ENCODE measurements at regions not wholly inside any gene's neighbourhood (a gene's known extent, or its start where the extent isn't known, plus 50 kb on each side); places are given as distances from the start of the nearest gene placed in this dataset.

- Mint-ChIP-seq H3K36me3 (ENCODE audit: insufficient read depth, unreplicated experiment) (no peaks in the 10 kb centered on the region), H3K27ac (ENCODE audit: low read depth, unreplicated experiment) (no peak overlapping the region), H3K4me3 (ENCODE audit: unreplicated experiment) (no peak overlapping the region), H3K27me3 (ENCODE audit: insufficient read depth, unreplicated experiment) (peaks cover 63% of the 10 kb centered on the region), H3K9me3 (ENCODE audit: unreplicated experiment) (peaks cover 15% of the 10 kb centered on the region), H3K4me1 (ENCODE audit: insufficient read depth, unreplicated experiment) (no peaks in the 10 kb centered on the region)
- TF ChIP-seq CTCF (IDR thresholded peaks at IDR 0.05; ENCODE audit: unreplicated experiment), result no peak
- intact Hi-C loops (cut with micrococcal nuclease), result no loop called here
- CTCF ChIA-PET, result no interaction called here
- no peak for DNase-seq (ENCODE audit: unreplicated experiment)
- no TSS peak for BruUV-seq (replicated peaks)
- POLR2A ChIA-PET, result interaction anchor here (0.6 kb wide), 1 partner anchor 29 kb away, joined by 3 read pairs; no protein-coding TSS in a partner anchor
Observed at GRCh38 chr13:57784633-57785032, 153.1 kb downstream of the PCDH17 start.

GRCh38 chr13:57787058-57787791 is 155.7 kb downstream of the PCDH17 start:
- Mint-ChIP-seq H3K9me3 (ENCODE audit: unreplicated experiment) (peaks cover 8% of the 10 kb centered on the region), H3K4me3 (ENCODE audit: unreplicated experiment) (no peak overlapping the region), H3K27me3 (ENCODE audit: insufficient read depth, unreplicated experiment) (peaks cover 42% of the 10 kb centered on the region), H3K27ac (ENCODE audit: low read depth, unreplicated experiment) (no peak overlapping the region), H3K4me1 (ENCODE audit: insufficient read depth, unreplicated experiment) (no peaks in the 10 kb centered on the region), H3K36me3 (ENCODE audit: insufficient read depth, unreplicated experiment) (no peaks in the 10 kb centered on the region)
- no peak for TF ChIP-seq CTCF (IDR thresholded peaks at IDR 0.05; ENCODE audit: unreplicated experiment)
- DNase-seq (ENCODE audit: unreplicated experiment), result no peak
- no TSS peak for BruUV-seq (replicated peaks)
- ChIA-PET POLR2A (no interaction called here), CTCF (no interaction called here)
- intact Hi-C loops (cut with micrococcal nuclease), result no loop called here

- H3K27me3 Mint-ChIP-seq (ENCODE audit: insufficient read depth, unreplicated experiment), result peaks cover 28% of the 10 kb centered on the region
- no peak overlapping the region for H3K4me3 Mint-ChIP-seq (ENCODE audit: unreplicated experiment)
- H3K9me3 Mint-ChIP-seq (ENCODE audit: unreplicated experiment), result no peaks in the 10 kb centered on the region
- CTCF ChIA-PET, result no interaction called here
- intact Hi-C loops (cut with micrococcal nuclease), result no loop called here
- POLR2A ChIA-PET, result interaction anchor here (0.7 kb wide), 1 partner anchor 471 kb away, joined by 3 read pairs; no protein-coding TSS in a partner anchor
- H3K27ac Mint-ChIP-seq (ENCODE audit: low read depth, unreplicated experiment), result no peak overlapping the region
- no peaks in the 10 kb centered on the region for H3K36me3 Mint-ChIP-seq (ENCODE audit: insufficient read depth, unreplicated experiment)
- no peaks in the 10 kb centered on the region for H3K4me1 Mint-ChIP-seq (ENCODE audit: insufficient read depth, unreplicated experiment)
- BruUV-seq (replicated peaks), result no TSS peak
- DNase-seq (ENCODE audit: unreplicated experiment), result no peak
- no peak for TF ChIP-seq CTCF (IDR thresholded peaks at IDR 0.05; ENCODE audit: unreplicated experiment)
Observed at GRCh38 chr13:57799624-57800023, 168.1 kb downstream of the PCDH17 start.

- Mint-ChIP-seq H3K9me3 (ENCODE audit: unreplicated experiment) (peaks cover 16% of the 10 kb centered on the region), H3K27ac (ENCODE audit: low read depth, unreplicated experiment) (no peak overlapping the region), H3K4me1 (ENCODE audit: insufficient read depth, unreplicated experiment) (no peaks in the 10 kb centered on the region), H3K27me3 (ENCODE audit: insufficient read depth, unreplicated experiment) (peaks cover 35% of the 10 kb centered on the region), H3K36me3 (ENCODE audit: insufficient read depth, unreplicated experiment) (no peaks in the 10 kb centered on the region), H3K4me3 (ENCODE audit: unreplicated experiment) (no peak overlapping the region)
- no peak for TF ChIP-seq CTCF (IDR thresholded peaks at IDR 0.05; ENCODE audit: unreplicated experiment)
- ChIA-PET CTCF (no interaction called here), POLR2A (interaction anchor here (0.8 kb wide), 1 partner anchor 29 kb away, joined by 3 read pairs; no protein-coding TSS in a partner anchor)
- no peak for DNase-seq (ENCODE audit: unreplicated experiment)
- BruUV-seq (replicated peaks), result no TSS peak
- intact Hi-C loops (cut with micrococcal nuclease), result no loop called here
Observed at GRCh38 chr13:57813651-57814050, 182.1 kb downstream of the PCDH17 start.
